NOMO-1 treated with DMSO at 0.1 percent for 48 hours (cell line): ENCODE measurements at regions not wholly inside any gene's neighbourhood (a gene's known extent, or its start where the extent isn't known, plus 50 kb on each side); places are given as distances from the start of the nearest gene placed in this dataset.

Source experiments
- DNase-seq: peaks from one replicate; lab custom pipeline; 2025; ENCODE audit not compliant: unreplicated experiment; lab: John Stamatoyannopoulos, UW

GRCh38 chr19:29395111-29395733 lies 130.6 kb upstream of the VSTM2B start:
- DNase-seq: no peak

GRCh38 chr19:29395734-29396414 lies 129.9 kb upstream of the VSTM2B start:
- DNase-seq: no peak

- no peak for DNase-seq
Measured at GRCh38 chr19:29396925-29397324, 128.9 kb upstream of the VSTM2B start.

- no peak for DNase-seq
Measured at GRCh38 chr19:29397748-29398147, 128.0 kb upstream of the VSTM2B start.

- no peak for DNase-seq
Measured at GRCh38 chr19:29399804-29400203, 126.0 kb upstream of the VSTM2B start.

- DNase-seq: no peak
Measured at GRCh38 chr19:29400917-29401711, 124.7 kb upstream of the VSTM2B start.

- no peak for DNase-seq
Measured at GRCh38 chr19:29401712-29402421, 123.9 kb upstream of the VSTM2B start.

GRCh38 chr19:29402563-29402962 lies 123.2 kb upstream of the VSTM2B start:
- DNase-seq: no peak

GRCh38 chr19:29404015-29404414 lies 121.8 kb upstream of the VSTM2B start:
- no peak for DNase-seq

GRCh38 chr19:29404951-29405727 lies 120.7 kb upstream of the VSTM2B start:
- DNase-seq: no peak

- DNase-seq: no peak
Measured at GRCh38 chr19:29405728-29405995, 120.1 kb upstream of the VSTM2B start.

- no peak for DNase-seq
Measured at GRCh38 chr19:29409076-29409862, 116.5 kb upstream of the VSTM2B start.

- no peak for DNase-seq
Measured at GRCh38 chr19:29410601-29411000, 115.2 kb upstream of the VSTM2B start.

- DNase-seq: no peak
Measured at GRCh38 chr19:29411113-29411581, 114.6 kb upstream of the VSTM2B start.

- DNase-seq: no peak
Measured at GRCh38 chr19:29413435-29413834, 112.4 kb upstream of the VSTM2B start.

GRCh38 chr19:29415507-29415906 lies 110.3 kb upstream of the VSTM2B start:
- DNase-seq: no peak

GRCh38 chr19:29417048-29417447 lies 108.7 kb upstream of the VSTM2B start:
- no peak for DNase-seq

GRCh38 chr19:29418201-29418600 lies 107.6 kb upstream of the VSTM2B start:
- DNase-seq: no peak

GRCh38 chr19:29420065-29420464 lies 105.7 kb upstream of the VSTM2B start:
- no peak for DNase-seq
